ENCODE measurements at regions not wholly inside any gene's neighbourhood (a gene's known extent, or its start where the extent isn't known, plus 50 kb on each side); places are given as distances from the start of the nearest gene placed in this dataset.

DNA sequence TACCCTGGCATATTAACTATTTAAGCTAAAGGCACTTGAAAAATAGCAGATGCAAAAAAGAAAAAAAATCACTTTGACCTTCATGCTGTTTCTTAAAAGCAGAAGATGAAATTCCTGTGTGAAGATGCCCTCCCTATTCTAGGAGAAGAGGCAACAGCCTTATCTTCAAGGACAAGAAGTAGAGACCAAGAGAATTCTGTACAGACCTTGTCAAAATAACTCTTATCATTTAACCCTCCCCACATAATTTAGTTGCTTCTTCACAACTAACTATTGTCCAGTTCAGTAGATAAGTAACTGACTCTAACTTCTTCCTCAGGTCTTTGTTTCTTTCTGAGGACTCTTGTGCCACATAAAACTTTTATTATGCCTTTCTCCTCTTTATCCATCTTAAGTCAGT lies 72.0 kb upstream of the MARCHF10 start:
- TF ChIP-seq, protein P1, sequence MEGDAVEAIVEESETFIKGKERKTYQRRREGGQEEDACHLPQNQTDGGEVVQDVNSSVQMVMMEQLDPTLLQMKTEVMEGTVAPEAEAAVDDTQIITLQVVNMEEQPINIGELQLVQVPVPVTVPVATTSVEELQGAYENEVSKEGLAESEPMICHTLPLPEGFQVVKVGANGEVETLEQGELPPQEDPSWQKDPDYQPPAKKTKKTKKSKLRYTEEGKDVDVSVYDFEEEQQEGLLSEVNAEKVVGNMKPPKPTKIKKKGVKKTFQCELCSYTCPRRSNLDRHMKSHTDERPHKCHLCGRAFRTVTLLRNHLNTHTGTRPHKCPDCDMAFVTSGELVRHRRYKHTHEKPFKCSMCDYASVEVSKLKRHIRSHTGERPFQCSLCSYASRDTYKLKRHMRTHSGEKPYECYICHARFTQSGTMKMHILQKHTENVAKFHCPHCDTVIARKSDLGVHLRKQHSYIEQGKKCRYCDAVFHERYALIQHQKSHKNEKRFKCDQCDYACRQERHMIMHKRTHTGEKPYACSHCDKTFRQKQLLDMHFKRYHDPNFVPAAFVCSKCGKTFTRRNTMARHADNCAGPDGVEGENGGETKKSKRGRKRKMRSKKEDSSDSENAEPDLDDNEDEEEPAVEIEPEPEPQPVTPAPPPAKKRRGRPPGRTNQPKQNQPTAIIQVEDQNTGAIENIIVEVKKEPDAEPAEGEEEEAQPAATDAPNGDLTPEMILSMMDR (IDR thresholded peaks at IDR 0.05) = no peak
- no peak for TF ChIP-seq EZH2 (IDR thresholded peaks at IDR 0.05; ENCODE audit: borderline replicate concordance, insufficient read depth, low read depth, low read length, poor library complexity, severe bottlenecking)
